ENCODE measurements at regions not wholly inside any gene's neighbourhood (a gene's known extent, or its start where the extent isn't known, plus 50 kb on each side); places are given as distances from the start of the nearest gene placed in this dataset.

DNA sequence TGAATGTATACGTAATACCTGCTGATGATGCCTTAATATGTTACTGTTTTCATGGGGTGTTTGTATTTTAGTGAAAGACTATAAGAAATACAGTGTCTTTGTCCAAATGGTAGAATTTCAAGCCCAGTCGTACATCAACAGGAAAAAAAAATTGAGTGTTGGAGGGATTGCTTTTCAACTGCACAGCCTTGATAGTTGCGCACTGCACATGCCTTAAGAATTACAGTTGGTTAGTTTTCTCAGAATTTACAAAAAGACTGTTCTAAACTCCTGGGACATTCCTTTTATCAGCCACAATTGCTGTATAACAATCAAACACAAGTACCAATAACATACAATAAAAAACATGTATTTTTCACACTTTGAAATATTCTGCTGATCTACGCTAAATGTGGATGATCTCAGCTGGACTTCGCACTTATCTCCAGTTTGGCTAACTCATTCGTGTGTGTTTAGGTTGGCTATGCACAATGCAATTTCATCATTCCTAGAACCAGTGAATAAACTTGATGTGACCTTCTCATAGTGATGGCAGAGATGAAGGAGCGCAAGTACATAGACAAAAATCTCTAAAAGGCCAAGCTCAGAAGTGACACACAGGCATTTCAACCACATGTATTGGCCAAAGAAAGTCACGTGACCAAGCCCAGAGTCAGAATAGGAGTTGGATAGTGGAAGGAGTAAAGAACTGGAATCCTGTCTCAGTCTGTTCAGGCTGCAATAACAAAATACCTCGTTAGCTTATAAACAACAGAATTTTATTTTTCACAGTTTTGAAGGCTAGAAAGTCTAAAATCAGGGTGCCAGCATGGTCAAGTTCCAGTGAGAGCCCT is 152.3 kb downstream of the IPMK start (continued):
- TF ChIP-seq CTCF (conservative IDR thresholded peaks at IDR 0.05; ENCODE audit: low read depth in 2 of 2): no peak
- no peak for TF ChIP-seq ZNF114 (CRISPR knock-in tag; IDR thresholded peaks at IDR 0.05)
- TF ChIP-seq ZNF331 (CRISPR knock-in tag; IDR thresholded peaks at IDR 0.05; ENCODE audit: low read depth): no peak

- H4K20me1 ChIP-seq (replicated peaks; ENCODE audit: insufficient read depth): no peaks in the 10 kb centered on the region
- H3K4me3 ChIP-seq: no peak overlapping the region
- no peak overlapping the region for H3K4me3 Mint-ChIP-seq
- H3K36me3 Mint-ChIP-seq (ENCODE audit: low read depth): no peaks in the 10 kb centered on the region; the same call in 2 of the 3 replicates
- no peaks in the 10 kb centered on the region for H3K4me1 ChIP-seq (ENCODE audit: insufficient read depth)
- no peak overlapping the region for H3K27ac ChIP-seq (ENCODE audit: low read depth)
- H3K4me1 Mint-ChIP-seq: no peaks in the 10 kb centered on the region; the same call in 2 of the 3 replicates
- peaks cover 5% of the 10 kb centered on the region; the same call in 1 of the 3 replicates for H3K9me3 Mint-ChIP-seq
- H3K27me3 ChIP-seq (ENCODE audit: insufficient read depth): no peaks in the 10 kb centered on the region
- no peaks in the 10 kb centered on the region for H3F3A ChIP-seq (replicated peaks; ENCODE audit: low read depth)
- no peak for DNase-seq (ENCODE audit: low spot score)
- H3K9me2 ChIP-seq (ENCODE audit: insufficient read depth): peaks cover 15% of the 10 kb centered on the region
- no peaks in the 10 kb centered on the region for H3K36me3 ChIP-seq (ENCODE audit: insufficient read depth)
- no peak overlapping the region for H2AFZ ChIP-seq
- peaks cover 2% of the 10 kb centered on the region for H3K27me3 Mint-ChIP-seq (ENCODE audit: insufficient read depth, low read depth, poor library complexity)
- H3K79me2 ChIP-seq (replicated peaks; ENCODE audit: insufficient read depth): no peaks in the 10 kb centered on the region
- ATAC-seq: no peak
- H3K4me2 ChIP-seq: no peak overlapping the region
- H3K27ac Mint-ChIP-seq: no peak overlapping the region
- TF ChIP-seq, protein P1, sequence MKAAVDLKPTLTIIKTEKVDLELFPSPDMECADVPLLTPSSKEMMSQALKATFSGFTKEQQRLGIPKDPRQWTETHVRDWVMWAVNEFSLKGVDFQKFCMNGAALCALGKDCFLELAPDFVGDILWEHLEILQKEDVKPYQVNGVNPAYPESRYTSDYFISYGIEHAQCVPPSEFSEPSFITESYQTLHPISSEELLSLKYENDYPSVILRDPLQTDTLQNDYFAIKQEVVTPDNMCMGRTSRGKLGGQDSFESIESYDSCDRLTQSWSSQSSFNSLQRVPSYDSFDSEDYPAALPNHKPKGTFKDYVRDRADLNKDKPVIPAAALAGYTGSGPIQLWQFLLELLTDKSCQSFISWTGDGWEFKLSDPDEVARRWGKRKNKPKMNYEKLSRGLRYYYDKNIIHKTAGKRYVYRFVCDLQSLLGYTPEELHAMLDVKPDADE (IDR thresholded peaks at IDR 0.05): no peak
- TF ChIP-seq, protein P2, sequence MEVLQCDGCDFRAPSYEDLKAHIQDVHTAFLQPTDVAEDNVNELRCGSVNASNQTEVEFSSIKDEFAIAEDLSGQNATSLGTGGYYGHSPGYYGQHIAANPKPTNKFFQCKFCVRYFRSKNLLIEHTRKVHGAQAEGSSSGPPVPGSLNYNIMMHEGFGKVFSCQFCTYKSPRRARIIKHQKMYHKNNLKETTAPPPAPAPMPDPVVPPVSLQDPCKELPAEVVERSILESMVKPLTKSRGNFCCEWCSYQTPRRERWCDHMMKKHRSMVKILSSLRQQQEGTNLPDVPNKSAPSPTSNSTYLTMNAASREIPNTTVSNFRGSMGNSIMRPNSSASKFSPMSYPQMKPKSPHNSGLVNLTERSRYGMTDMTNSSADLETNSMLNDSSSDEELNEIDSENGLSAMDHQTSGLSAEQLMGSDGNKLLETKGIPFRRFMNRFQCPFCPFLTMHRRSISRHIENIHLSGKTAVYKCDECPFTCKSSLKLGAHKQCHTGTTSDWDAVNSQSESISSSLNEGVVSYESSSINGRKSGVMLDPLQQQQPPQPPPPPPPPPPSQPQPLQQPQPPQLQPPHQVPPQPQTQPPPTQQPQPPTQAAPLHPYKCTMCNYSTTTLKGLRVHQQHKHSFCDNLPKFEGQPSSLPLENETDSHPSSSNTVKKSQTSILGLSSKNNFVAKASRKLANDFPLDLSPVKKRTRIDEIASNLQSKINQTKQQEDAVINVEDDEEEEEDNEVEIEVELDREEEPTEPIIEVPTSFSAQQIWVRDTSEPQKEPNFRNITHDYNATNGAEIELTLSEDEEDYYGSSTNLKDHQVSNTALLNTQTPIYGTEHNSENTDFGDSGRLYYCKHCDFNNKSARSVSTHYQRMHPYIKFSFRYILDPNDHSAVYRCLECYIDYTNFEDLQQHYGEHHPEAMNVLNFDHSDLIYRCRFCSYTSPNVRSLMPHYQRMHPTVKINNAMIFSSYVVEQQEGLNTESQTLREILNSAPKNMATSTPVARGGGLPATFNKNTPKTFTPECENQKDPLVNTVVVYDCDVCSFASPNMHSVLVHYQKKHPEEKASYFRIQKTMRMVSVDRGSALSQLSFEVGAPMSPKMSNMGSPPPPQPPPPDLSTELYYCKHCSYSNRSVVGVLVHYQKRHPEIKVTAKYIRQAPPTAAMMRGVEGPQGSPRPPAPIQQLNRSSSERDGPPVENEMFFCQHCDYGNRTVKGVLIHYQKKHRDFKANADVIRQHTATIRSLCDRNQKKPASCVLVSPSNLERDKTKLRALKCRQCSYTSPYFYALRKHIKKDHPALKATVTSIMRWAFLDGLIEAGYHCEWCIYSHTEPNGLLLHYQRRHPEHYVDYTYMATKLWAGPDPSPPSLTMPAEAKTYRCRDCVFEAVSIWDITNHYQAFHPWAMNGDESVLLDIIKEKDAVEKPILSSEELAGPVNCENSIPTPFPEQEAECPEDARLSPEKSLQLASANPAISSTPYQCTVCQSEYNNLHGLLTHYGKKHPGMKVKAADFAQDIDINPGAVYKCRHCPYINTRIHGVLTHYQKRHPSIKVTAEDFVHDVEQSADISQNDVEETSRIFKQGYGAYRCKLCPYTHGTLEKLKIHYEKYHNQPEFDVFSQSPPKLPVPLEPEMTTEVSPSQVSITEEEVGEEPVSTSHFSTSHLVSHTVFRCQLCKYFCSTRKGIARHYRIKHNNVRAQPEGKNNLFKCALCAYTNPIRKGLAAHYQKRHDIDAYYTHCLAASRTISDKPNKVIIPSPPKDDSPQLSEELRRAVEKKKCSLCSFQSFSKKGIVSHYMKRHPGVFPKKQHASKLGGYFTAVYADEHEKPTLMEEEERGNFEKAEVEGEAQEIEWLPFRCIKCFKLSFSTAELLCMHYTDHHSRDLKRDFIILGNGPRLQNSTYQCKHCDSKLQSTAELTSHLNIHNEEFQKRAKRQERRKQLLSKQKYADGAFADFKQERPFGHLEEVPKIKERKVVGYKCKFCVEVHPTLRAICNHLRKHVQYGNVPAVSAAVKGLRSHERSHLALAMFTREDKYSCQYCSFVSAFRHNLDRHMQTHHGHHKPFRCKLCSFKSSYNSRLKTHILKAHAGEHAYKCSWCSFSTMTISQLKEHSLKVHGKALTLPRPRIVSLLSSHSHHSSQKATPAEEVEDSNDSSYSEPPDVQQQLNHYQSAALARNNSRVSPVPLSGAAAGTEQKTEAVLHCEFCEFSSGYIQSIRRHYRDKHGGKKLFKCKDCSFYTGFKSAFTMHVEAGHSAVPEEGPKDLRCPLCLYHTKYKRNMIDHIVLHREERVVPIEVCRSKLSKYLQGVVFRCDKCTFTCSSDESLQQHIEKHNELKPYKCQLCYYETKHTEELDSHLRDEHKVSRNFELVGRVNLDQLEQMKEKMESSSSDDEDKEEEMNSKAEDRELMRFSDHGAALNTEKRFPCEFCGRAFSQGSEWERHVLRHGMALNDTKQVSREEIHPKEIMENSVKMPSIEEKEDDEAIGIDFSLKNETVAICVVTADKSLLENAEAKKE (CRISPR knock-in tag; IDR thresholded peaks at IDR 0.05): no peak
- TF ChIP-seq POLR2AphosphoS5 (IDR thresholded peaks at IDR 0.05; ENCODE audit: low read depth): no peak
- no peak for TF ChIP-seq EZH2 (IDR thresholded peaks at IDR 0.05; ENCODE audit: low read depth, unreplicated experiment)
- no peak for TF ChIP-seq NANOG (IDR thresholded peaks at IDR 0.05; ENCODE audit: borderline replicate concordance)
- TF ChIP-seq CTCF (conservative IDR thresholded peaks at IDR 0.05; ENCODE audit: low read depth in 2 of 2): no peak
- no peak for TF ChIP-seq STAT1 (IDR thresholded peaks at IDR 0.05; ENCODE audit: unreplicated experiment)
- TF ChIP-seq CREB1 (CRISPR knock-in tag; IDR thresholded peaks at IDR 0.05; ENCODE audit: low read depth): no peak
- TF ChIP-seq ZNF331 (CRISPR knock-in tag; IDR thresholded peaks at IDR 0.05; ENCODE audit: low read depth): no peak
- TF ChIP-seq EZH2phosphoT487 (IDR thresholded peaks at IDR 0.05; ENCODE audit: unreplicated experiment): no peak
These were observed 158.0 kb downstream of the IPMK start for GRCh38 chr10:58109731-58110130.
